SK-N-SH treated with all-trans-retinoic acid at 6 μM for 48 hours (cell line): ENCODE measurements at regions not wholly inside any gene's neighbourhood (a gene's known extent, or its start where the extent isn't known, plus 50 kb on each side); places are given as distances from the start of the nearest gene placed in this dataset.

Experiments used
- ATAC-seq: fragments of 200-7000 bp; cut with Tn5 transposase; 3 replicates; pipeline ENCODE4 v1.9.1; 2020; ENCODE audit warnings: mild to moderate bottlenecking, moderate library complexity
- ARNTL ChIP-seq: fragments of 450-650 bp; formaldehyde crosslinking; IDR thresholded peaks from 2 replicates; pipeline ENCODE4 v1.5.0; 2020; ENCODE audit warnings: low read depth, mild to moderate bottlenecking, moderate library complexity, borderline replicate concordance
- CSDC2 ChIP-seq: fragments of 250-450 bp; sonication (Bioruptor Pico); IDR thresholded peaks from 2 replicates; pipeline ENCODE4 v1.5.0; 2020; ENCODE audit warnings: mild to moderate bottlenecking, moderate library complexity
- CSRNP3 ChIP-seq: fragments of 250-450 bp; sonication (Bioruptor Pico); IDR thresholded peaks from 2 replicates; pipeline ENCODE4 v1.5.1; 2021; ENCODE audit warnings: mild to moderate bottlenecking, moderate library complexity
- ESRRG ChIP-seq: fragments of 250-450 bp; sonication (Bioruptor Pico); IDR thresholded peaks from 2 replicates; pipeline ENCODE4 v1.6.1; 2021; ENCODE audit warnings: mild to moderate bottlenecking
- GLIS3 ChIP-seq: fragments of 250-450 bp; sonication (Bioruptor Pico); IDR thresholded peaks from 2 replicates; pipeline ENCODE4 v1.5.0; 2020; ENCODE audit warnings: mild to moderate bottlenecking, moderate library complexity
- ISL1 ChIP-seq: fragments of 250-450 bp; sonication (Bioruptor Pico); IDR thresholded peaks from 2 replicates; pipeline ENCODE4 v2.1.2; 2022; ENCODE audit warnings: mild to moderate bottlenecking, moderate library complexity
- PPARA ChIP-seq: fragments of 250-450 bp; sonication (Bioruptor Pico); IDR thresholded peaks from 2 replicates; pipeline ENCODE4 v1.5.0; 2020; ENCODE audit warnings: mild to moderate bottlenecking, borderline replicate concordance
- RARB ChIP-seq: fragments of 250-450 bp; sonication (Bioruptor Pico); IDR thresholded peaks from 2 replicates; pipeline ENCODE4 v1.8.0; 2021; ENCODE audit warnings: mild to moderate bottlenecking, moderate library complexity
- TCF4 ChIP-seq: fragments of 250-450 bp; sonication (Bioruptor Pico); IDR thresholded peaks from 2 replicates; pipeline ENCODE4 v1.8.0; 2021; ENCODE audit warnings: mild to moderate bottlenecking, moderate library complexity, borderline replicate concordance
- TOX ChIP-seq: fragments of 250-450 bp; sonication (Bioruptor Pico); IDR thresholded peaks from 2 replicates; pipeline ENCODE4 v1.8.0; 2021; ENCODE audit warnings: mild to moderate bottlenecking, moderate library complexity, borderline replicate concordance
- TSHZ2 ChIP-seq: fragments of 250-450 bp; sonication (Bioruptor Pico); IDR thresholded peaks from 2 replicates; pipeline ENCODE4 v1.5.0; 2020; ENCODE audit warnings: mild to moderate bottlenecking, moderate library complexity
- ZC3H10 ChIP-seq: fragments of 250-450 bp; sonication (Bioruptor Pico); IDR thresholded peaks from 2 replicates; pipeline ENCODE4 v1.5.1; 2021; ENCODE audit warnings: mild to moderate bottlenecking, moderate library complexity
- ZFP3 ChIP-seq: fragments of 250-450 bp; sonication (Bioruptor Pico); IDR thresholded peaks from 2 replicates; pipeline ENCODE4 v1.5.0; 2020; ENCODE audit warnings: mild to moderate bottlenecking, moderate library complexity
- ZFP30 ChIP-seq: fragments of 450-650 bp; formaldehyde crosslinking; IDR thresholded peaks from 2 replicates; pipeline ENCODE4 v1.5.0; 2022; ENCODE audit warnings: mild to moderate bottlenecking, moderate library complexity
- ZNF565 ChIP-seq: fragments of 450-650 bp; formaldehyde crosslinking; conservative IDR thresholded peaks from 2 replicates; pipeline ENCODE4 v1.5.0; 2020; ENCODE audit warnings: low read depth, mild to moderate bottlenecking, moderate library complexity
- ZNF70 ChIP-seq: fragments of 450-650 bp; formaldehyde crosslinking; IDR thresholded peaks from 2 replicates; pipeline ENCODE4 v1.5.0; 2020; ENCODE audit warnings: mild to moderate bottlenecking, moderate library complexity
- TF ChIP-seq, protein P1 (sequence below): fragments of 250-450 bp; sonication (Bioruptor Pico); IDR thresholded peaks from 2 replicates; pipeline ENCODE4 v1.5.1; 2020; ENCODE audit warnings: low read depth, mild to moderate bottlenecking, moderate library complexity

DNA sequence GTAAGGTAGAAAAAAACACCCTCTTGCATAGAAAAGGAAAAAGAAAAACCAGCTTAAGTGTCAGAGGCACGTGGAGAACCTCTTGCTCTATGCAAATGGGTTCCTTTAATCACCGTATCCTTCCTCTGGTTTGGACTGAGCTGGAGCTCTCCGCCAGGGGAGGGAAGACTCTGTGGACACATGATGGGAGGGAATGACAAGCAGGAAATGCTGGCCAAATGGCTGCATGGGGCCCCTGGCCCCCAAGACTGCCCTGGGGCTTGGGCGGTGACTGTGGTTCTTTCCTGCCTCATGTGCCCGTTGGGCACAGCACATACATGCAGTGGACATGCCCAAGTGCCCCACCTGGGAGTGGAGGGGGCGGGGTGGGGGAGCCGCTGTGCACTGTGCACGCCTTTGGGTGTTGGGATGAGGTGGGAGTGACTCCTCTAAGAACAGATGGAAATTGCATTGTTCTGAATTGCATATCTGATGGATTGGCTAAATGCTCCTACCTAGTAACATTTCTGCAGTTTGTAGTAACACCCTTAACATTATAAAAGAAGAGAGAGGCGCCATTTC lies 166.4 kb upstream of the AVPR1A start:
- ATAC-seq, result no peak
- no peak for TF ChIP-seq ISL1 (CRISPR knock-in tag)
- no peak for TF ChIP-seq ZFP30

- TF ChIP-seq ZFP3 (CRISPR knock-in tag) (no peak), RARB (CRISPR knock-in tag) (no peak), GLIS3 (CRISPR knock-in tag) (no peak), ZNF70 (CRISPR knock-in tag) (no peak), PPARA (CRISPR knock-in tag) (no peak), ZC3H10 (CRISPR knock-in tag) (no peak), ZNF565 (no peak)
- no peak for ATAC-seq
Observed at GRCh38 chr12:63313139-63313538, 162.1 kb upstream of the AVPR1A start.

- no peak for TF ChIP-seq ZNF565
- TF ChIP-seq TSHZ2, result no peak
- TF ChIP-seq ESRRG (CRISPR knock-in tag), result no peak
- TF ChIP-seq PPARA (CRISPR knock-in tag), result no peak
- TF ChIP-seq ZFP30, result no peak
- no peak for ATAC-seq
Observed at GRCh38 chr12:63308671-63309070, 157.7 kb upstream of the AVPR1A start.

DNA sequence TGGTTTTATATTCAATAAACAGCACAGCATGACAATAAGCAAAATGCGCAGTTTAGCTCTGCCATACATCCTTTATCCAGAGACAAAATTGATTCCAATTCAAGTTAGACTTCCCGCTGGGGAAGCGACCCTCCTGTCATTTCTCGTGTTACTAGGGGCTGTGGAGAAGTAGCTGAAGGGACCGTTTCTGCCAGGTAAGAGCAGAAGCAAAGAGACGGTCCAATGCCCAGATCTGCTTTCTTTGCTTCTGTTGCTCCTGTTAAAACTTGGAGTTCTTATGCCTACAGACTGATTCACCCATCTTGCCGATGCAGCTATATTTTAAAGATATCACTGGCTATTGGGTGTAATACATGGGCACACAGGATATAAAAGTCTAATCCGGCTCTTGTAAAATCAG lies 156.8 kb upstream of the AVPR1A start:
- no peak for ATAC-seq
- no peak for TF ChIP-seq RARB (CRISPR knock-in tag)
- no peak for TF ChIP-seq ZNF565
- no peak for TF ChIP-seq ZC3H10 (CRISPR knock-in tag)
- no peak for TF ChIP-seq GLIS3 (CRISPR knock-in tag)
- TF ChIP-seq TCF4 (CRISPR knock-in tag), result no peak
- TF ChIP-seq CSDC2, result no peak
- TF ChIP-seq, protein P1, sequence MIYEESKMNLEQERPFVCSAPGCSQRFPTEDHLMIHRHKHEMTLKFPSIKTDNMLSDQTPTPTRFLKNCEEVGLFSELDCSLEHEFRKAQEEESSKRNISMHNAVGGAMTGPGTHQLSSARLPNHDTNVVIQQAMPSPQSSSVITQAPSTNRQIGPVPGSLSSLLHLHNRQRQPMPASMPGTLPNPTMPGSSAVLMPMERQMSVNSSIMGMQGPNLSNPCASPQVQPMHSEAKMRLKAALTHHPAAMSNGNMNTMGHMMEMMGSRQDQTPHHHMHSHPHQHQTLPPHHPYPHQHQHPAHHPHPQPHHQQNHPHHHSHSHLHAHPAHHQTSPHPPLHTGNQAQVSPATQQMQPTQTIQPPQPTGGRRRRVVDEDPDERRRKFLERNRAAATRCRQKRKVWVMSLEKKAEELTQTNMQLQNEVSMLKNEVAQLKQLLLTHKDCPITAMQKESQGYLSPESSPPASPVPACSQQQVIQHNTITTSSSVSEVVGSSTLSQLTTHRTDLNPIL (CRISPR knock-in tag), result no peak
- no peak for TF ChIP-seq ZFP30
- TF ChIP-seq ARNTL (CRISPR knock-in tag), result no peak
- TF ChIP-seq CSRNP3 (CRISPR knock-in tag), result no peak
- no peak for TF ChIP-seq ZNF70 (CRISPR knock-in tag)
- no peak for TF ChIP-seq TOX (CRISPR knock-in tag)
- no peak for TF ChIP-seq TSHZ2
